ENCODE measurements at regions not wholly inside any gene's neighbourhood (a gene's known extent, or its start where the extent isn't known, plus 50 kb on each side); places are given as distances from the start of the nearest gene placed in this dataset.

DNA sequence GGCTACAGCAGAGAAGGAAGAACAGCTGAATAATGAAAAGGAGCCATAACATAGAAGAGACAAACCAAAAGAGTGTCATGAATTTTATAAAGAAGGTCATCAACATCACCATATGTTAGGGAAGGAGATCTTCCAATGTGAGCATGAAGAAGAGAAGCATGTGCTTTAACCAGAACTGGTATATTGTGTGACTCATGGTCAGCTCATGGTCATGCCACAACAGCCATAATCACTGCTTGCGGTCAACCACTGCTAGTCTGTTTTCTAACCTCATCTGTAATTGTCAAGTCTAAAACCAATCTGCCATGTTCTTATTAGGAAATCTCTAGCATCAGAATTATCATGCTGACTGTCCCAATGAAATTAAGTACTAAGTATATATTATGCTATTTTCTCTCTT, 204.1 kb upstream of the VRK2 start:
- no peak for DNase-seq
- Mint-ChIP-seq H3K36me3 (no peaks in the 10 kb centered on the region), H3K4me1 (no peaks in the 10 kb centered on the region), H3K27ac (no peak overlapping the region), H3K9me3 (peaks cover 0 to 1% (median 0%) of the 10 kb centered on the region in 7 donors), H3K27me3 (no peaks in the 10 kb centered on the region), H3K4me3 (no peak overlapping the region)
- Histone ChIP-seq H3K27ac (ENCODE audit: insufficient read depth, low read length, poor library complexity, severe bottlenecking) (no peak overlapping the region), H3K4me1 (ENCODE audit: control insufficient read depth, insufficient read depth, low read length, poor library complexity, severe bottlenecking) (no peaks in the 10 kb centered on the region), H3K27me3 (ENCODE audit: control insufficient read depth, insufficient read depth, low read length) (no peaks in the 10 kb centered on the region), H3K36me3 (ENCODE audit: control insufficient read depth, insufficient read depth, low read length) (no peaks in the 10 kb centered on the region), H3K4me3 (ENCODE audit: low read depth, low read length) (no peak overlapping the region), H3K9me3 (ENCODE audit: control insufficient read depth in 2 of 2, low read length in 2 of 2) (no peaks in the 10 kb centered on the region)
- no peak for ATAC-seq (ENCODE audit: low read depth in 2 of 2)

DNA sequence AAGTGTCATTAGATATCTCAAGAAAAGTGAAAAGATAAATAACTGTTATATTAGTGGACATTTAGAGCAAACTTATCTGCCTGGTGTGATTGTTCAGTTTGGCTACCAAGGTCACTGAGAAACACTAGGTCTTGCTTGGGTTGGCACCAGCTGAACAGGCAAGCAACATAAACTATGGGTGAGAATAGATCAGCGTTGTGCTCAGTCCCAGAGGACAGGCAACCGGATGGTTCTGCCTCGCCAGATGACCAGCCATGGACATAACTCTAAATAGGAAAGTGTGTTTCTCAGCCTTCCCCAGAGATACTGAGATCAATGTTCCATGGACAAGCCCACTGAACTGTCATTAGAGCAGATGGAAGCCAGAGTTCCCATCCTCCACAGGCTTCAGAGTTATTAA, 203.4 kb upstream of the VRK2 start:
- Histone ChIP-seq H3K9me3 (ENCODE audit: control insufficient read depth in 2 of 2, low read length in 2 of 2) (no peaks in the 10 kb centered on the region), H3K4me3 (ENCODE audit: low read depth, low read length) (no peak overlapping the region), H3K4me1 (ENCODE audit: control insufficient read depth, insufficient read depth, low read length, poor library complexity, severe bottlenecking) (no peaks in the 10 kb centered on the region), H3K27me3 (ENCODE audit: control insufficient read depth, insufficient read depth, low read length) (no peaks in the 10 kb centered on the region), H3K36me3 (ENCODE audit: control insufficient read depth, insufficient read depth, low read length) (no peaks in the 10 kb centered on the region), H3K27ac (ENCODE audit: insufficient read depth, low read length, poor library complexity, severe bottlenecking) (no peak overlapping the region)
- H3K27ac Mint-ChIP-seq = no peak overlapping the region
- no peaks in the 10 kb centered on the region for H3K4me1 Mint-ChIP-seq
- no peaks in the 10 kb centered on the region for H3K27me3 Mint-ChIP-seq
- peaks cover 0 to 1% (median 0%) of the 10 kb centered on the region in 7 donors for H3K9me3 Mint-ChIP-seq
- no peak for ATAC-seq (ENCODE audit: low read depth in 2 of 2)
- no peak overlapping the region for H3K4me3 Mint-ChIP-seq
- no peak for DNase-seq
- H3K36me3 Mint-ChIP-seq = no peaks in the 10 kb centered on the region

GRCh38 chr2:57848723-57849122, 197.9 kb upstream of the VRK2 start:
- Mint-ChIP-seq H3K27me3 (no peaks in the 10 kb centered on the region), H3K4me1 (no peaks in the 10 kb centered on the region), H3K36me3 (no peaks in the 10 kb centered on the region), H3K27ac (no peak overlapping the region), H3K9me3 (peaks cover 0 to 1% (median 0%) of the 10 kb centered on the region in 7 donors), H3K4me3 (no peak overlapping the region)
- ATAC-seq (ENCODE audit: low read depth in 2 of 2) (no peak), DNase-seq (no peak)
- no peaks in the 10 kb centered on the region for H3K36me3 ChIP-seq (ENCODE audit: control insufficient read depth, insufficient read depth, low read length)
- H3K4me3 ChIP-seq (ENCODE audit: low read depth, low read length) = no peak overlapping the region
- no peaks in the 10 kb centered on the region for H3K4me1 ChIP-seq (ENCODE audit: control insufficient read depth, insufficient read depth, low read length, poor library complexity, severe bottlenecking)
- no peaks in the 10 kb centered on the region for H3K9me3 ChIP-seq (ENCODE audit: control insufficient read depth in 2 of 2, low read length in 2 of 2)
- no peaks in the 10 kb centered on the region for H3K27me3 ChIP-seq (ENCODE audit: control insufficient read depth, insufficient read depth, low read length)
- no peak overlapping the region for H3K27ac ChIP-seq (ENCODE audit: insufficient read depth, low read length, poor library complexity, severe bottlenecking)

GRCh38 chr2:57849843-57850242, 196.8 kb upstream of the VRK2 start:
- no peak for ATAC-seq (ENCODE audit: low read depth in 2 of 2)
- H3K9me3 Mint-ChIP-seq = peaks cover 0 to 1% (median 0%) of the 10 kb centered on the region in 7 donors
- no peak overlapping the region for H3K4me3 Mint-ChIP-seq
- no peaks in the 10 kb centered on the region for H3K27me3 Mint-ChIP-seq
- no peaks in the 10 kb centered on the region for H3K36me3 Mint-ChIP-seq
- no peaks in the 10 kb centered on the region for H3K36me3 ChIP-seq (ENCODE audit: control insufficient read depth, insufficient read depth, low read length)
- H3K27ac Mint-ChIP-seq = no peak overlapping the region
- no peak overlapping the region for H3K4me3 ChIP-seq (ENCODE audit: low read depth, low read length)
- H3K4me1 Mint-ChIP-seq = no peaks in the 10 kb centered on the region
- no peak overlapping the region for H3K27ac ChIP-seq (ENCODE audit: insufficient read depth, low read length, poor library complexity, severe bottlenecking)
- no peaks in the 10 kb centered on the region for H3K4me1 ChIP-seq (ENCODE audit: control insufficient read depth, insufficient read depth, low read length, poor library complexity, severe bottlenecking)
- DNase-seq = no peak
- H3K27me3 ChIP-seq (ENCODE audit: control insufficient read depth, insufficient read depth, low read length) = no peaks in the 10 kb centered on the region
- no peaks in the 10 kb centered on the region for H3K9me3 ChIP-seq (ENCODE audit: control insufficient read depth in 2 of 2, low read length in 2 of 2)

- no peak overlapping the region for H3K27ac Mint-ChIP-seq
- Histone ChIP-seq H3K4me1 (ENCODE audit: control insufficient read depth, insufficient read depth, low read length, poor library complexity, severe bottlenecking) (no peaks in the 10 kb centered on the region), H3K36me3 (ENCODE audit: control insufficient read depth, insufficient read depth, low read length) (no peaks in the 10 kb centered on the region), H3K4me3 (ENCODE audit: low read depth, low read length) (no peak overlapping the region), H3K9me3 (ENCODE audit: control insufficient read depth in 2 of 2, low read length in 2 of 2) (no peaks in the 10 kb centered on the region), H3K27ac (ENCODE audit: insufficient read depth, low read length, poor library complexity, severe bottlenecking) (no peak overlapping the region), H3K27me3 (ENCODE audit: control insufficient read depth, insufficient read depth, low read length) (no peaks in the 10 kb centered on the region)
- no peaks in the 10 kb centered on the region for H3K36me3 Mint-ChIP-seq
- no peak for DNase-seq
- H3K4me3 Mint-ChIP-seq = no peak overlapping the region
- no peaks in the 10 kb centered on the region for H3K4me1 Mint-ChIP-seq
- peaks cover 0 to 1% (median 0%) of the 10 kb centered on the region in 7 donors for H3K9me3 Mint-ChIP-seq
- ATAC-seq (ENCODE audit: low read depth in 2 of 2) = no peak
- H3K27me3 Mint-ChIP-seq = peaks cover 4% of the 10 kb centered on the region
Observed at GRCh38 chr2:57850415-57851130, 196.0 kb upstream of the VRK2 start.

DNA sequence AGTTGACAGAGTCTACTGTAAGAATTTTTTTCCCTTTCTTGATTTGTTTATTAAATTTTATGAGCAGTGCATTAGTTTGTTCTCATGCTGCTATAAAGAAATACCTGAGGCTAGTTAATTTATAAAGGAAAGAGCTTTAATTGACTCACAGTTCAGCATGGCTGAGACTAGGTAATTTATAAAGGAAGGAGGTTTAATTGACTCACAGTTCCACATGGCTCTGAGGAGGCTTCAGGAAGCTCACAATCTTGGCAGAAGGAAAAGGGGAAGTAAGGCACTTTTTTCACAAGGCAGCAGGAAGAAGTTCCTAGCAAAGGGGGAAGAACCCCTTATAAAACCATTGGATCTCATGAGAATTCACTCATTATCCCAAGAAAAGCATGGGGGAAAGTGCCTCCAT, 191.4 kb upstream of the VRK2 start:
- Histone ChIP-seq H3K27ac (ENCODE audit: insufficient read depth, low read length, poor library complexity, severe bottlenecking) (no peak overlapping the region), H3K9me3 (ENCODE audit: control insufficient read depth in 2 of 2, low read length in 2 of 2) (no peaks in the 10 kb centered on the region), H3K4me1 (ENCODE audit: control insufficient read depth, insufficient read depth, low read length, poor library complexity, severe bottlenecking) (no peaks in the 10 kb centered on the region), H3K27me3 (ENCODE audit: control insufficient read depth, insufficient read depth, low read length) (no peaks in the 10 kb centered on the region), H3K36me3 (ENCODE audit: control insufficient read depth, insufficient read depth, low read length) (no peaks in the 10 kb centered on the region), H3K4me3 (ENCODE audit: low read depth, low read length) (no peak overlapping the region)
- no peak overlapping the region for H3K27ac Mint-ChIP-seq
- H3K4me1 Mint-ChIP-seq = no peaks in the 10 kb centered on the region
- no peaks in the 10 kb centered on the region for H3K9me3 Mint-ChIP-seq
- no peaks in the 10 kb centered on the region for H3K36me3 Mint-ChIP-seq
- DNase-seq (no peak), ATAC-seq (ENCODE audit: low read depth in 2 of 2) (no peak)
- H3K4me3 Mint-ChIP-seq = no peak overlapping the region
- peaks cover 4% of the 10 kb centered on the region for H3K27me3 Mint-ChIP-seq

DNA sequence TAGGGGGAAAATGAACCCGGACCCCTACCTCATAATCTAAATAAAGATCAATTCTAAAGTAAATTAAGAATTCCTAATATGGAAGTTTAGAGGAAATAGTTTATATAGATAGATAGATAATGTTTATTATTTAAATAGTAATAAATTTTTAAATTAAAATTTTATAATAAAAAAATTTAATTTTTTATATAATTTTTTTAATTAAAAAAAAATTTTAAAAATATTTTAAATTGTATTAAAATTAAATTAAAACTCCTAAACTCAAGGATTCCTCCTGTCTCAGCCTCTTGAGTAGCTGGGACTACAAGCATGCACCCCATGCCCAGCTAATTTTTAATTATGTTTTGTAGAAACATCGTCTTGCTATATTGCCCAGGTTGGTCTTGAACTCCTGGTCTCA, 186.9 kb upstream of the VRK2 start:
- Mint-ChIP-seq H3K4me1 (no peaks in the 10 kb centered on the region), H3K4me3 (no peak overlapping the region), H3K36me3 (no peaks in the 10 kb centered on the region), H3K27ac (no peak overlapping the region), H3K9me3 (no peaks in the 10 kb centered on the region), H3K27me3 (peaks cover 4% of the 10 kb centered on the region)
- no peak for ATAC-seq (ENCODE audit: low read depth in 2 of 2)
- DNase-seq = no peak
- Histone ChIP-seq H3K4me3 (ENCODE audit: low read depth, low read length) (no peak overlapping the region), H3K27ac (ENCODE audit: insufficient read depth, low read length, poor library complexity, severe bottlenecking) (no peak overlapping the region), H3K36me3 (ENCODE audit: control insufficient read depth, insufficient read depth, low read length) (no peaks in the 10 kb centered on the region), H3K9me3 (ENCODE audit: control insufficient read depth in 2 of 2, low read length in 2 of 2) (no peaks in the 10 kb centered on the region), H3K27me3 (ENCODE audit: control insufficient read depth, insufficient read depth, low read length) (no peaks in the 10 kb centered on the region), H3K4me1 (ENCODE audit: control insufficient read depth, insufficient read depth, low read length, poor library complexity, severe bottlenecking) (no peaks in the 10 kb centered on the region)

- no peaks in the 10 kb centered on the region for H3K27me3 ChIP-seq (ENCODE audit: control insufficient read depth, insufficient read depth, low read length)
- H3K4me3 ChIP-seq (ENCODE audit: low read depth, low read length) = no peak overlapping the region
- Mint-ChIP-seq H3K4me1 (no peaks in the 10 kb centered on the region), H3K9me3 (no peaks in the 10 kb centered on the region), H3K27ac (no peak overlapping the region), H3K36me3 (no peaks in the 10 kb centered on the region), H3K4me3 (no peak overlapping the region), H3K27me3 (no peaks in the 10 kb centered on the region)
- H3K9me3 ChIP-seq (ENCODE audit: control insufficient read depth in 2 of 2, low read length in 2 of 2) = no peaks in the 10 kb centered on the region
- no peak overlapping the region for H3K27ac ChIP-seq (ENCODE audit: insufficient read depth, low read length, poor library complexity, severe bottlenecking)
- DNase-seq (no peak), ATAC-seq (ENCODE audit: low read depth in 2 of 2) (no peak)
- H3K36me3 ChIP-seq (ENCODE audit: control insufficient read depth, insufficient read depth, low read length) = no peaks in the 10 kb centered on the region
- H3K4me1 ChIP-seq (ENCODE audit: control insufficient read depth, insufficient read depth, low read length, poor library complexity, severe bottlenecking) = no peaks in the 10 kb centered on the region
Observed at GRCh38 chr2:57862153-57862552, 184.5 kb upstream of the VRK2 start.

Data from CD4-positive, CD25-positive, alpha-beta regulatory T cell (primary cell).